ENCODE measurements at regions not wholly inside any gene's neighbourhood (a gene's known extent, or its start where the extent isn't known, plus 50 kb on each side); places are given as distances from the start of the nearest gene placed in this dataset.

DNA sequence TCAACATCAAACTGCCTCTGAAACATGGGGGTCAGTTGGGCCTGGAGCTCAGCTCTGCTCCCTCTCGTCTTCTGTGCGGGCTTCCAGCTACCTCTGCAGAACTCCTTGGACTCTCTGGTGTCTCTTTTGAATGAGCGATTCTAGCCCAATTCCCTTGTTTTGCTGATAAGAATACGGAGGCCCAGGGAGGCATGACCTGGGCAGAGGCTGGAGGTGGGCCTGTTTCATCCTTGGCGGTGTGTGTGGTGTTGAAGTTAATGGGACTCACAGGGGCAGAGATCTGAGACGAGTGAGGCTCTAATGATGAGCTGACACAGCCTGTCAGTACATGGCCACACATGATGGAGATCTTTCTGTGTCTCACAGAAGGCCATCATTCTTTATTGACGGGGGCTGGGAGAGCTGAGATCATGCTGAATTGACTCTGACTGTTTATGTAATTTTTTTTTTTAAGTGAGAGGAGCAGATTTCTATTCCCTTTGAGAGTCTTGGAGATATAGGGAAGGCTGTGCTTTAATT, 134.5 kb downstream of the URB2 start:
- FAIRE-seq (no peak), DNase-seq (ENCODE audit: low spot score) (no peak)

DNA sequence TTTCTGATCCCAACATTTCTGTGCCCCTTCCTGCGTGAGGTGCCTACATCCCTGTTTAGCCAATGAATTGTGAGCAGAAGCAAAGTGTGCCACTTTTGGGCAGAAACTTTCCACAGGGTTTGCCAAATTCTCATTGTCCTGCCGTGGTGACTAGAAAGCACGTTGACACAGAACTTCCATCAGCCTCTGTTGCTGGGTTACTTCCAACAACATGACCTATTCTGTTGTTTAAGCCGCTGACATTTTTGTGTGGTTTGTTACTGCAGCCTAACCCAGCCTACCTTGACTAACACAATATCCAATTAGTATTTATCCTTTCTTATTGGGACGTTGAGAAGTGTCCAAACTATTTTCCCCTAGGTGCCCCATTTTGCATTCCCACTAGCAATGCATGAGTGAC, 136.8 kb downstream of the URB2 start:
- FAIRE-seq = no peak

DNA sequence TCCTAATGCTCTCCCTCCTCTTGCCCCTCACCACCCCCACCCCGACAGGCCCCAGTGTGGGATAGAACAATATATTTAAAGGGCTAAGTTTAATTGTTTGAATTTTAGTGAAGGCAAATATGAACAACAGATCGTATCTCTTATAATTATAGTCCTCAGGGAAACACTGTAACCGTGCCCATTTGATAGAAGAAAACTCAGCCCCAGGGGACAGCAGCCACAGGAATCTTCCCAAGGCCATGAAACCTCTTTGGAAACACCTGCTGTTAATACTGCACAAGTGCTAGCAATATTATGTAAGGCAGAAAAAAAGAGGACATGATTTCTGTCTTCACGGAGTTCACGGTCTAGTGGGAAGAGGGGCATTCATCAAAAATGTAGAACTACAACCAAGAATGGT, 142.2 kb downstream of the URB2 start:
- no peak for FAIRE-seq

More for the DNA sequence above, 136.8 kb downstream of the URB2 start:
- no peak for DNase-seq (ENCODE audit: low spot score)

DNA sequence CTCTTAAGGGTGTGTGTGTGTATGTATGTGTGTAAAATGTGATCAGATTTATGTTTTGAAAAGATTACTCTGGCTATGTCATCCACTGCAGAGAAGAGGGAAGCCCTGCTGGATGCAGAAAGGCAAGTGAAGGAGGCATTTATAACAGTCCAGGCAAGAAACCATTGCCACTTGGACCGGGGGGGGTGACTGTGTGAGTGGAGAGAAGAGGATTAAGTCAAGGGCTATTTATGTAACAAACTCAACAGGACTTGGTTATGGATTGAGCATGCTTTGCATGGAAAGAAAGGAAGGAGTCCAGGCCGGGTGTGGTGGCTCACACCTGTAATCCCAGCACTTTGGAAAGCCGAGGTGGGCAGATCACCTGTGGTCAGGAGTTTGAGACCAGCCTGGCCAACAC, 143.0 kb downstream of the URB2 start:
- DNase-seq (ENCODE audit: low spot score) (no peak), FAIRE-seq (no peak)

More for the DNA sequence above, 142.2 kb downstream of the URB2 start:
- no peak for DNase-seq (ENCODE audit: low spot score)

DNA sequence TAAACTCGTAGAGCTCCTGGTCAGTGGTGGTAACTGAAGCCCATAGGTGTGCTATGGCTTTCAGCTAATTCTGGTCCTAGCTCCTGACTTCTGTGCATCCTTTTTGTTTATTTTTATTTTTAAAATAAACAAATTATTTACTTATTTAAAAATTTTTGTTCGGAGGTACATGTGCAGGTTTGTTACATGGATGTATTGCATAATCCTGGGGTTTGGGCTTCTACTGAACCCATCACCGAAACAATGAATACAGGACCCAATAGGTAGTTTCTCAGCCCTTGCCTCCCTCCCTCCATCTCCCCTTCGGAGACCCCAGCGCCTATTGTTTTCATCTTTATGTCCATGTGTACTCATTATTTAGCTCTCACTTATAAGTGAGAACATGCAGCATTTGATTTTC, 143.8 kb downstream of the URB2 start:
- DNase-seq (ENCODE audit: low spot score) = no peak
- FAIRE-seq = no peak

DNA sequence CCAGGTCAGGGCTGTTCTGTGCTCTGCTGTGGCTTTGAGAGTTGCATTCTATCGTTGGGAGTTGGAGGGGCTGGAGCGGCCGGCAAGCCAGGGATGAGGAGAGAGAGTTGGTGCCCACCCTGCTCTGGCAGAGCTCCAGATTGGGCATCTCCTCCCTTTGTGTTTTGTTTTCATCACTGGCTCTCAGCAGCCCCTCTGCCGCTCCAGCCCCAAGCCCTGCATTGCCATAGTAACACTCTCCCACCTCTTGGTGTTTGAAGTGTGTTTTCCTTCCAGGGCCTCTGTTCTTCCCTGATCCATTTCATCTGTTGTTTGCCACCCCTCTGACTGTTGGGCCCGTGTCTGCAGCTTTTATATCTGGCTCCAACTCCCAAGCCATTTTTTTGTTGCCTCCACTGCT, 152.7 kb downstream of the URB2 start:
- DNase-seq (ENCODE audit: low spot score) (no peak), FAIRE-seq (no peak)

DNA sequence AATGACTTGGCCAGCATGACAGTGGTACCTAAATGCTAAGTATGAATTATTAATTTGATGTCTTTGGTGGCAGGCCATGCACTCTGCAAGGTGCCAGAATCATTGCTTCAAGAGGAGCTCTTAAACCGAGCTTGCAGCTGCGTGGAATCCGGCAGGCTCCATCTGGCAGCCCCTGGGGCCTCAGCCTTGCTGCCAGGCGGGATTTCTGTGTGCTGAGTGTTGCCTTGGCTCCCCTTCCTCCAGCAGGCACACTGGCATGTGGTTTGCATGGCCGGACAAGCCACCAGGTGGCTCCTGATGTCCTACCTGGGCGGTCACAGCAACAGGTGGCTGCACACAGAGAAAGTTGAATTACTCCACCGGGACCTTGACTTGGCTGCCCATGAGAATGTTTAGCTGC, 155.4 kb downstream of the URB2 start:
- DNase-seq (ENCODE audit: low spot score) (no peak), FAIRE-seq (no peak)

DNA sequence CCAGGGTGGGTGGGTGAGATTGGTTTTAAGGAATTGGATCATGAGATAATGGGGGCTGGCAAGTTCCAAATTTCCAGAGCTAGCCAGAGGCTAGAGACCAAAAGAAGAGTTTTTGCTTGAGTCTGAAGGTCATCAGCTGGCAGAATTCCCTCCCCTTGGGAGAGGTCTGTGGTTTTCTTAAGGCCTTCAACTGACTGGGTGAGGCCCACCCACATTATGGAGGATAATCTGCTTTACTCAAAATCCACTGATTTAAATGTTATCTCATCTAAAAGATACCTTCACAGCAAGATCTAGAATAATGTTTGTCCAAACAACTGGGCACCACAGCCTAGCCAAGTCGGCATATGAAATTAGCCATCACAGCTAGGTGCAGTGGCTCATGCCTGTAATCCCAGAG, 156.4 kb downstream of the URB2 start:
- no peak for DNase-seq (ENCODE audit: low spot score)
- FAIRE-seq = no peak

DNA sequence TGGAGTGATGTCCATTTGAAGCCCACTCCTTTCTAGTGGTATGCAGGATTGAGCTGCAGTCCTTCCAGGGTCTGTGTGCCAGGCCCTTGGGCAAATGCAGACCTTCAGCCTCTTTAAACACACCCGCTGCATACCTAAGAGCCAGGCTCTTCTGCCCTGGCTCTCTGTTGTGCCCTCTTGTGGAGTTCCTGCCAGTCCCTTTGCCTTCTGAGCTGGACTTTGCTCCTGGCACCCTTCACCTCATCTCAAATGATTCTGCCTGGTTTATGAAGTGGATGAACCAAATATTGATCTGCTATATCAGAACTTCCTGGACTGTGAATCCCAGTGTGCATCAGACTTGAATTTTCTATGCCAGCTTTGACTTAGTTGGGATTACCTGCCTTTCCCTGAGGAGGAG, 158.8 kb downstream of the URB2 start:
- FAIRE-seq (no peak), DNase-seq (ENCODE audit: low spot score) (no peak)

DNA sequence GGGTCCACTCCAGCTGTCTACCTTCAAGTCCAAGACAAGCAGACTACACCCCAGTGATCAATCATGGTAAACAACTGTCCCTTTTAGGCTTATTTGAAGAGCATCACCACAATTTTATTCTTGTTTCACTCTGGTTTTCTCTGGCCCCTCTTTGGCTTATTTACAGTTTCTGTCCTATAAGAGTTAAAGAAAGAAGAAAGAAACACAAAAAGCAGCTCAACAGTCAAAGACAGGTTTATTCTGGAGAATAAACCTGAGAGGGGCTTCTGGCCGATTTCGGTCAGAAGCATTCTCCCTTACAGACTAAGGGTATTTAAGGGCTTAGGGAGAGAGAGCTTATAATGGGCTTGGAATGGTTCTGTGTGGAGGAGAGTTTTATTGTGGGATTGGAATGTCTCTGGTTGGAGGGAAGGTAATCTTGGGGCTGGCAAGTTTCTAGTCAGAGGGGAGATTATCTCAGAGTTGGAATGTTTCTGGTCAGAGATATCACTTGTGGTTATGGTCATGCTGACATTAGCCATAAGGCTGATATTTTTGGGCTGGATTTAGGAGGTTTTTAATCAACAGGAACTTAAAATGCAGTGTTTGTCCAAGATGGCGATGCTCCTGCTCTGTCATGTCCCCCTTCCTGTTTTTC, 161.0 kb downstream of the URB2 start:
- no peak for FAIRE-seq
- no peak for DNase-seq (ENCODE audit: low spot score)

DNA sequence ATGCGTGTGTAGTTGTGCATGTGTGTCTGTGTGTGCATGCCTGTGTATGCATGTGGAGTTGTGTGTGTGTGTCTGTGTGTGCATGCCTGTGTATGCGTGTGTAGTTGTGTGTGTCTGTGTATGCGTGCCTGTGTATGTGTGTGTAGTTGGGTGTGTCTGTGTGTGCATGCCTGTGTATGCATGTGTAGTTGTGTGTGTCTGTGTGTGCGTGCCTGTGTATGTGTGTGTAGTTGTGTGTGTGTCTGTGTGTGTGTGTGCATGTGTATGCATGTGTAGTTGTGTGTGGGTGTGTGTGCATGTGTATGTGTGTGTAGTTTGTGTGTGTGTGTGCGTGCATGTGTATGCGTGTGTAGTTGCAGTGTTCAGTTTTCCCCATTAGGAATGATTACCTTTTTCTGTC, 162.0 kb downstream of the URB2 start:
- FAIRE-seq = no peak

DNA sequence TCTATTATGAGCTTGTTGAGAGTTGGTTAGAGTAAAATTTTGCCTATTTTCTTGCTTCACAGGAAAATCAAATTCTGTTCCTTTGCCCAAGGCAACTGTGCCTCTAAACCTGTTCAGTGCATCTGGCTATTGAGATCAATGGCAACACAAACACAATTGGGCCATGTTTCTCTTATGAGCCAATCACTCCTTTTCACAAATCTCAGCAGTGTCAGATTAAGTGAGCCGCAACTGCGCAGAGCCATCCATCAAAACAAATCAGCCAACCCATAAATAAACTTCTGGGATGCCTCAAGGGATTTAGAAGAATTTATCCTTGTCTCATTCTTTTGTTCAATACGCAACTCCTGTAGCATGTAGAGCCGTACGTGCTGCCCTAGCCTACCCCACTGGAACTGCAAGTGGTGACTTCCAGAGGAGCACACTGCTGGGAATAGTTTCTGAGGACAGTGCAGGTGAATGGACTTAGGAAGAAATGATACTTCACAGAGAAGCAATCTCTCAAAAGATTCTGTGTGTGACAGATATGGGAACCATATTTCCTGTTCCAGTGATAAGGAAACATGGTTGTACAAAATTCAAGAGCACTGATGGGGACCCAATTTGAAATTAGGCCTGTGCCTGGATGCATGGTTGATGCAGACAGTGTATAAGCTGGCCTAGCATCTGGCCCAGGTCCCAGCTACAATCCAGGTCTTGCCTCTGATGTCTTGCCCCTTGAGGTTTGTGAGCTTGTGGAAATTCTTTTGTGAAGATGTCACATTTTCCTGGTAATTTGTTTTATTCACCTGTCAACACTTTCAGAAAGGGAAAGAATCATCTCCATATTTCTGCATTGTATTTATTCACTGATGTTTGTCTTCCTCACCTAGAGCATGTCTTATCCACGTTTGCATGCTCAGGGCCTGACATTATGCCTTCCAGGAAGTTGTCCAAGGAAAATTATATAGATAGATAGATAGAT, 166.2 kb downstream of the URB2 start:
- DNase-seq (ENCODE audit: low spot score) = no peak
- FAIRE-seq = no peak

More for the DNA sequence above, 162.0 kb downstream of the URB2 start:
- no peak for DNase-seq (ENCODE audit: low spot score)

DNA sequence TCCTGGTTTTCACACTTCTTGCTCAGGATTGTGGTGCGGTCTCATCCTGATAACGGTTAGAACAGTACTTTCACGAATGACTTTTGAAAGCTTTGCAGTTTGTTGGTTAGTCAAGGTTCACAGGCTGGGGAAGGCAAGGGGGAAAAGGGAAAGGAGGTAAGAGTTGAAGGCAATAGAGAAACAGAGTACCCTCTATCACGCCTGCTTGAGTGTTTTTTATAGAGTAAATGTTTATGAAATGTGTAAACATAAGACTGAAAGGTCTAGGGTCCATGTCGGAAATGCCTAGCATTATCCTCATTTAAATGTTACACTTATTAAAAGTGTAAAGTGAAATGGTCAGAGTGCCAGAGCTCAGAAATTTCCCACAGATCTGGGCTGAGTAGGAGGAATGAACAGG, 167.4 kb downstream of the URB2 start:
- FAIRE-seq = no peak
- no peak for DNase-seq (ENCODE audit: low spot score)

DNA sequence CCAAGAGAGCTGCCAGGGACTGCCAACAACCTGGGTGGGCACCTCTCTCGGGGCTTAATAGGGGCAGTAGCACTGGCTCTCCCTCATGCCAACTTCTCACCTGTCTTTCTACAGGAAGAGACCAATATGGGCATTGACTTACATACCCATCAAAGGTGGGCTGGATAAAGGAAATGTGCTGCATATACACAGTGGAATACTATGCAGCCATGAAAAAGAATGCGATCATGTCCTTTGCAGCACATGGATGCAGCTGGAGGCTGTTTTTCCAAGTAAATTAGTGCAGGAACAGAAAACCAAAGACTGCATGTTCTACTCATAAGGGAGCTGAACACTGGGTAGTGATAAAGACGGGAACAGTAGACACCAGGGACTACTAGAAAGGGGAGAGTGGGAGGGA, 172.5 kb downstream of the URB2 start:
- FAIRE-seq (no peak), DNase-seq (ENCODE audit: low spot score) (no peak)

DNA sequence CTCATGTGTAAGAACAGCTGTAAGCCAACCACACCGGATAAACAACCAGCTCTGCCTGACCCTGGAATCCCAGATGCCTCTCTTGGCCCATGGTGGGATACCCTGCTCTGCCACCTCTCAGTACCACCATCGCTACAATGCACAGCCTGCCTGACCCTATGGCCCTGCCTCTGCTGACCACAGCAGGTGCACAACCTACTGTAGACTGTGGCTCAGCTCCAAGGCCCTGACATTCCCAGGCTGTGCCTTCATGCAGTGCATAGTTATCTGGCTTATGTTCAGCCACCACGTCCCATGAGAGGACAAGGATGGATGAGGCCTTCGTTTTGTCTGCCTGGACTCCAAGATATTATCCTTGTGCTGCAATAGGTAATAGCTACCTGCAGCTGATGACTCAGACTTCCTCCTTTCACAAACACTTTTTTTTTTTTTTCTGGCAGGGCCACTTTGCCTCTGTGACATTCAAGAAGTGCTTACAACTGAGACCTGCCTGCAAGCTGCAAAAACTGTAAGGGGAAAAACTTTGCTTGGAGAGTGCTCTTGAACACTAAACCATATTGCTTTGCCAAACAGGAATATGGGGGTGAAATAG, 177.7 kb downstream of the URB2 start:
- no peak for FAIRE-seq

DNA sequence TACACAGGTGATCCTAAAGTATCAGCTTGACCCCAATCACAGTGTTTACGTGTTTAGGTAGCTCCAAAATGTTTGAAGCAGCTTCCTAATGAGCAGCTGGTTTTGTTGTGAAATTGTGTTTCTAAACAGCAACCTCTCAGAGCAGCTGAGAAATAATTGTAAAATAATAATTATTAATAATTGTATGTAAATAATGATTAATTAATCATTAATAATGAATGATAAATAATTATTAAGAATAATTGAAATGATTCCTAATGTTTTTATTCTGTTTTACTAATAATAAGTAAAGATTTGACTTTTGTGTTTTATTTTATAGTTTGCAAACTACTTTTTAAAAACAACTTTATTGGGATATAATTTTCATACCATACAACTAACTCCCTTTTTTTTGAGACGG, 182.2 kb downstream of the URB2 start:
- DNase-seq (ENCODE audit: low spot score) (no peak), FAIRE-seq (no peak)

More for the DNA sequence above, 177.7 kb downstream of the URB2 start:
- DNase-seq (ENCODE audit: low spot score) = no peak

DNA sequence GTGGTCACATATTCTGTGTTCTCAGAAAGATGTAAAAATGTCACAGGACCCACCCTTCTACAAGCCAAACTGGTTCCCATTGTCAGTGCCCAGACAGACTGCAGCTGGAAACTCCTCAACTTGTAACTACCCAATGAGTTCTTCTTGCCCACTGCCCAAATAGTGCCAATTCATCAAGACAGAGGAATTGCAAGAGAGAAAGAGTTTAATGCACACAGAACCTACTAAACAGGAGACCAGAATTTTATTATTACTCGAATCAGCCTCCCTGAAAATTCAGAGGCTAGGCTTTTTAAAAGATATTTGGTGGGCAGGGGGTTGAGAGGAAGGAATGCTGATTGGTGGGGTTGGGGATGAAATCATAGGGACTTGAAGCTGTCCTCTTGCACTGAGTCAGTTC, 184.1 kb downstream of the URB2 start:
- FAIRE-seq = no peak
- no peak for DNase-seq (ENCODE audit: low spot score)

DNA sequence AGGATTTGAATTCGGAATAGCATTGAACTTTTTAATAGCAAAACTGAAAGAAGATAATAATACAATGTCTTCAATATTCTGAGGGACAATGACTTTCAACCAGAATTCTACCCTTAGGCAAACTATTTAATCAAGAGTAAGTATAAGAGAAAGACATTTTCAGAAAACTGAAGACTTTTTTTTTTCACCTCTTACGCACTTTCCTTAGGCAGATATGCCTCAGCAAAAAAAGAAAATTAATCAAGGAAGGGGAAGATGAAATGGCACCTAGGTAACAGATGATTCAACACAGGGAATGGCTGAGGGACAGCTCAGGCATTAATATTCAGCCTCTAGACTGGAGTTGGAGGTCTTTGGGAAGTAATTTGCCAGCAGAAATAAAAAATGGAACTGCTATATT, 184.9 kb downstream of the URB2 start:
- FAIRE-seq (no peak), DNase-seq (ENCODE audit: low spot score) (no peak)

DNA sequence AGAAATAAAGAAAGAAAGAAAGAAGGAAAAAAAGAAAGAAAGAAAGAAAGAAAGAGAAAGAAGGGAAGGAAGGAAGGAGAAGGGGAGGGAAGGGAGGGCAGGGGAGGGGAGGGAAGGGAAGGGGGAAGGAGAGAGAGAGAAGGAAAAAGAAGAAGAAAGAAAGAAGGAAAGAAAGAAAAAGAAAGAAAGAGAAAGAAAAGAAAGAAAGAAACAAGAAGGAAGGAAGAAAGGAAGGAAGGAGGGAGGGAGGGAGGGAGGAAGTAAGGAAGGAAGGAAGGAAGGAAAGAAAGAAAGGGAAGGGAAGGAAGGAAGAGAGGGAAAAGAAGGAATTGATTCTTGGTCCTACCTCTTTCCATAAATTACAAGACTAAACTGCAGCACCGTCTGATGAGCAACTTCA, 186.1 kb downstream of the URB2 start:
- no peak for FAIRE-seq
- no peak for DNase-seq (ENCODE audit: low spot score)

DNA sequence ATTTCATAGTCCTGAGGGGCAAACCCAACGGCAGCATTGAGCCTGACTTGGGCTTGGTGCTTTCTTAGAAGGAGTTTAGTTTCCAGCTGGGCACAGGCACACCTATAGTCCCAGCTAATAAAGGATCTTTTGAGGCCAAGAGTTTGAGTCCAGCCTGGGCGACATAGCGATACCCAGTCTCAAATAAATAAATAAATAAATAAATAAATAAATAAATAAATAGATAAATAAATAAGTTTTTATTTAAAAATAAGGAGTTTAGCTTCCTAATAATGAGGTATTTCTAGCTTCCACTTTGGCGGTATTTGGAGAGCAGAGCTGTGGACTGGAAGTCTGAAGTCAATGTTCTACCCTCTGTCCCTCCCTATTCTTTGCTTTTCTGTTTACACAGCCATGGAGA, 186.6 kb downstream of the URB2 start:
- DNase-seq (ENCODE audit: low spot score) (no peak), FAIRE-seq (no peak)

DNA sequence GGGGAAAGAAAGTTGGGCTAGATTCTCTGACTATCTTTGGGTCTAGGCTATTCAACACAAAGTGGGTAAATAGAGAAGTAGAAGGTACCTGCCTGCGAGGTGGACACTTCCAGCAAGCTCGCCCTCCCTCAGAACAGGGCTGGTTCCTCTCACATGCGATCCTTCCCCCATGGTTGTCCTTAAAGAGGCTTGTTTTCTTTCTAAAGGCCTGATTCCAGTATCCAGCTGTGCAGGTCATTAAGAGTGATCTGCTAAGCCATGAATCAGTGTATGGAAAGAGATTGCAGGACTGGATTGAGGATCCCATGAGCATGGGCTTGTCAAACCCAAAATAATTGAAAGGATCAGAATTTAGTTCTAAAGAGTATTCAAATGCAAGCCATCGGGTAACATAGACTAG, 189.0 kb downstream of the URB2 start:
- FAIRE-seq = no peak
- no peak for DNase-seq (ENCODE audit: low spot score)

DNA sequence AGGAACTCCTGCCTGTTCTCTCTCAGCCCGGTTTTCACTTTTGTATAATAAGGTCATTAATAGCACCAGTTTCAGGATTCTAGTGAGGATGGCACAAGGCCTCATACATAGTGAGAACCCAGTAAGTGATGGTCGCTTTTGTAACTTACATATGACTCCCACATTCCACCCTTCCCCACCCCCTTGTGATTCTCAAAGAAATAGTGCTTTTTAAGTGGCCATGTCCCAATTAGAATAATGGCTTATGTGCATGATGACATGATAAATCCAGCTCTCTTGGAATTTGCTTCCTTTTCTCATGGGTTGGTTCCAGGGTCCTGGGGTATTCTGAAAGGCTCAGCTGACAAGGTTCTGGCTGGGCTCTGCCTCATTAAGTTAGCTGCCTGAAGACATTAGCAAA, 189.9 kb downstream of the URB2 start:
- DNase-seq (ENCODE audit: low spot score) = no peak
- no peak for FAIRE-seq
